ENCODE measurements at regions not wholly inside any gene's neighbourhood (a gene's known extent, or its start where the extent isn't known, plus 50 kb on each side); places are given as distances from the start of the nearest gene placed in this dataset.

DNA sequence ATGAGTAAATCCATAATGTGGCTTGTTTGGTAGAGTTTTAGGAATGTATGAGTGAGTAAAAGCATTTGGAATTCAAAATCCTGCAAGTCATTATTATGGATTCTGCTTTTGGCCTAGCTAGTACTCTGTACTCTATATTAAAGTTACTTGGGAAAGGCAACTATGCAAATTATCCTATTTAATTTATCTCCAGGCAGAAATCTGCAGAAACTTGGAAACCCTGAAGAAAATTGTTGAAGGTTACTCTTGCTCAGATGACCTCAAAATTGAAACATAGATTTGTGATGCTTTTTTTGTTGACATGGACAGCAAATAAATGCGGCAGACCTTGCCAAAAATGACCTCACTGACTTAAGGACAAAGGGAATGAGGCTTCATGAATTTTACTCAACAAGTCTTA lies 477.1 kb upstream of the EYS start:
- TF ChIP-seq RAD21 (IDR thresholded peaks at IDR 0.05; ENCODE audit: low read depth) (no peak), EP300 (IDR thresholded peaks at IDR 0.05; ENCODE audit: borderline replicate concordance) (no peak)
- TF ChIP-seq, protein P1, sequence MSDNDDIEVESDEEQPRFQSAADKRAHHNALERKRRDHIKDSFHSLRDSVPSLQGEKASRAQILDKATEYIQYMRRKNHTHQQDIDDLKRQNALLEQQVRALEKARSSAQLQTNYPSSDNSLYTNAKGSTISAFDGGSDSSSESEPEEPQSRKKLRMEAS (IDR thresholded peaks at IDR 0.05) = no peak
